22Rv1 (cell line): ENCODE measurements at regions not wholly inside any gene's neighbourhood (a gene's known extent, or its start where the extent isn't known, plus 50 kb on each side); places are given as distances from the start of the nearest gene placed in this dataset.

Source experiments
- H3K27ac ChIP-seq: fragments of 450-650 bp; 2 replicates; pipeline ENCODE4 v1.5.1; 2017
- ZFX ChIP-seq: fragments of 450-650 bp; IDR thresholded peaks from 2 replicates; pipeline ENCODE4 v1.6.1; 2017; ENCODE audit warnings: antibody characterized with exemption, borderline replicate concordance
- TF ChIP-seq, protein P1 (sequence below): fragments of 450-650 bp; IDR thresholded peaks from 2 replicates; pipeline ENCODE4 v1.5.1; 2017; ENCODE audit warnings: mild to moderate bottlenecking

GRCh38 chr12:108046650-108047049, 82.4 kb upstream of the WSCD2 start:
- no peak overlapping the region for H3K27ac ChIP-seq
- TF ChIP-seq, protein P1, sequence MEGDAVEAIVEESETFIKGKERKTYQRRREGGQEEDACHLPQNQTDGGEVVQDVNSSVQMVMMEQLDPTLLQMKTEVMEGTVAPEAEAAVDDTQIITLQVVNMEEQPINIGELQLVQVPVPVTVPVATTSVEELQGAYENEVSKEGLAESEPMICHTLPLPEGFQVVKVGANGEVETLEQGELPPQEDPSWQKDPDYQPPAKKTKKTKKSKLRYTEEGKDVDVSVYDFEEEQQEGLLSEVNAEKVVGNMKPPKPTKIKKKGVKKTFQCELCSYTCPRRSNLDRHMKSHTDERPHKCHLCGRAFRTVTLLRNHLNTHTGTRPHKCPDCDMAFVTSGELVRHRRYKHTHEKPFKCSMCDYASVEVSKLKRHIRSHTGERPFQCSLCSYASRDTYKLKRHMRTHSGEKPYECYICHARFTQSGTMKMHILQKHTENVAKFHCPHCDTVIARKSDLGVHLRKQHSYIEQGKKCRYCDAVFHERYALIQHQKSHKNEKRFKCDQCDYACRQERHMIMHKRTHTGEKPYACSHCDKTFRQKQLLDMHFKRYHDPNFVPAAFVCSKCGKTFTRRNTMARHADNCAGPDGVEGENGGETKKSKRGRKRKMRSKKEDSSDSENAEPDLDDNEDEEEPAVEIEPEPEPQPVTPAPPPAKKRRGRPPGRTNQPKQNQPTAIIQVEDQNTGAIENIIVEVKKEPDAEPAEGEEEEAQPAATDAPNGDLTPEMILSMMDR, result no peak
- no peak for TF ChIP-seq ZFX

- no peak for TF ChIP-seq ZFX
- TF ChIP-seq, protein P1, result no peak
- H3K27ac ChIP-seq, result no peak overlapping the region
Measured at GRCh38 chr12:108047071-108047550, 82.0 kb upstream of the WSCD2 start.

GRCh38 chr12:108048686-108049085, 80.4 kb upstream of the WSCD2 start:
- TF ChIP-seq, protein P1, result no peak
- TF ChIP-seq ZFX, result no peak

DNA sequence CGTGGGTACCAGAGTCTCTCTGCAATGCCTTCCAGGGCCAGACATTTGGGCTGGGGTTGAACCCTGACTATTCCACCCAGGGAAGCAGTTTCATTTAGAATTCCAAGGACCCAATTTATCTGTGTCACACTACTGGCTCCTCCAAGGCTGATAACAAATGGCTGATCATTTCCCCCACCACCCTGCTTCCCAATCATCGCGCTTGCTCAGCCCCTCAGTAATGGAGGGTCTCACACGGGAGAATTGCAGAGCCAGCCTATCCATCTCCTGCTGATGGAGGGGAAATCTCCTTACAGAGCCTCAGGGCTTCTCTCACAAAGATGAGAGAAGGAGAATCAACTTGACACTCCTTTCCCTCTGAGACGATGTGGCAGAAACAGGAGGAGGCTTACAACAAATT, 78.4 kb upstream of the WSCD2 start:
- TF ChIP-seq, protein P1, result no peak
- TF ChIP-seq ZFX, result no peak
- no peak overlapping the region for H3K27ac ChIP-seq

More at GRCh38 chr12:108048686-108049085, 80.4 kb upstream of the WSCD2 start:
- H3K27ac ChIP-seq, result no peak overlapping the region

DNA sequence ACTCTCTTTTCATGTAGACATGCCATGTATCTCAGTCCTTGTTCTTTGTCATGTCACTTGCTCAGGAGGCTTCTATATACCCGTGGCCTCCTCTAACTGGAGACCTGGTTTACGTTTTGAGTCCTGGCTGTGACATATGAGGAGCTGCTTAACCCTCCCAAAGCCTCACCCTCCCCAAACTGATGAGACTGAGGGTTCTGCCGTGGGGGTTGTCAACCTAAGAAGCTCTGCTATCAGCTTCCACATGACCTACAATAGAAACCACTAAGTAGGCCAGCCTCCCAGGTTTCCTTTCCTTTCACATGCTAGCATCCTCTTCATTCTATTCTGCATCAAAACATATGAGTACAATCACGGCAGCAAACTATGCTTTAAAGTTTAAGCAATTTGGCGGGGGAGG, 76.8 kb upstream of the WSCD2 start:
- no peak for TF ChIP-seq ZFX
- TF ChIP-seq, protein P1, result no peak

GRCh38 chr12:108053512-108053911, 75.6 kb upstream of the WSCD2 start:
- no peak overlapping the region for H3K27ac ChIP-seq
- TF ChIP-seq, protein P1, result no peak
- no peak for TF ChIP-seq ZFX

More for the DNA sequence above, 76.8 kb upstream of the WSCD2 start:
- H3K27ac ChIP-seq, result no peak overlapping the region

DNA sequence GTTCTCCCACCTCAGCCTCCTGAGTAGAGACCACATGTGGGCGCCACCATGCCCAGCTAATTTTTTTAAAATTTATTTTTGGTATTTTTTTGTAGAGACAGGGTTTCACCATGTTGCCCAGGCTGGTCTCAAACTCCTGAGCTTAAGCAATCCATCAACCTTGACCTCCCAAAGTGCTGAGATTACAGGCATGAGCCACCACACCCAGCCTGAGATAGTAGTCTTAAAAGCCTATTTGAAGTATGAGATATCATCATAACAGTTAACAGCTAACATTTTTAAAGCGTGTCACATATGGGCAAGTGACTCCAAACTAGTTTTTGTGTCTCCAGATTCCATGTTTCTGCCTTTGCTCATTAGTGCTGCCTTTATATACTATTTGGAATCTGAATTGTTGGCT, 74.6 kb upstream of the WSCD2 start:
- TF ChIP-seq ZFX, result no peak
- TF ChIP-seq, protein P1, result no peak

More for the DNA sequence above, 74.6 kb upstream of the WSCD2 start:
- no peak overlapping the region for H3K27ac ChIP-seq
